NCI-H1417 (cell line): ENCODE measurements at regions not wholly inside any gene's neighbourhood (a gene's known extent, or its start where the extent isn't known, plus 50 kb on each side); places are given as distances from the start of the nearest gene placed in this dataset.
"Not testable (repeated sequence)": the region's sequence is repeated elsewhere in the genome, so short reads cannot be mapped to it uniquely, and the experiment has no call there.

Experiments used
- DNase-seq, 3 experiments: peaks; one replicate each; lab custom pipeline; 2025; lab: John Stamatoyannopoulos, UW

DNA sequence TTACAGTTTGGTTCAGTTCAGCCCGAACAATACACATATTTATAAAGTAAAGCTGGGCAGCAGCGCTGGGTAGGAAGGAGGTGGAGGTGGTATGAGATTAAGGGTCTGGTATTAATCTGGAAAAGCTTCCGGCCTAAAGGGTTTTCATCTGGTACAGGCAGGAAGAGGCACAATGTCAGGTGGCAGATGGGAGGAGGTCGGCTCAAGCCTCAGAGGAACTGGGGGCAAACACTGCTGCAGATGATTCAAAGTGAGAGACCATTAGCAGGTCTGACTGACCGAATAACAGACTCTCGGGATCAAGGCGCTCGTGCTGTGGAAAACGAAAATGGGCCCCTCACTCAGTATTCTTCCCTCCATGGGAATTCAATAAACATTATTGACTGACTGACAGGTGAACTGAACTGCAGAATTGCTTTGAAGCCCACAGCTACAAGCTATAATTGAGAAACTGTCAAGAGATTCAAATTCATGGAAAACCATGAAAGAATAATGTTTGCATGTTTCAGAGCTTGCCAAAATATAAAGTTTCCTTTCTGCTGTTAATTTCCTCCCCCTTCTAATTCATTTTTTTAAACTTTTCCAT, 75.3 kb downstream of the TMEM167A start:
- DNase-seq = no peak

DNA sequence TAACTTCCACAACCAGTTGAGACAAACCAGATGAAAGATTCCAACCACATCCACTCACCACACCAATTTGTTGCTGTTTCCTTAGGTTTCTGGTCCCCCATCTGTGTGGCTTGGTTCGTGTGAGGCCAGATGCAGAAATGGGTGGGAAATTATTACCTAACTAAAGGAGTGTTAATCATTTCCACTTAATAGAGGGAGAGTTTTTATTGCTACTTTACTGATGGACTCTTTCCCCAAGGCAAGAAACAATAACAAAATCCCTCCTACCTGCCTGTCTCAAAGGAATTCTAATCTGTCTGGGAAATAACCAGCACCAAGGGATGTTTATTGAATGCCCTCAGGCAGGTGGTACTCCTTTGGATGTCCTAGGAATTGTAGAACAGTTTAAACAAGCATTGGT, 76.3 kb downstream of the TMEM167A start:
- peak in 2 of 3 experiments; percentile 11 to 58 for DNase-seq

- peak in 1 of 3 experiments; percentile 56 for DNase-seq
Measured at GRCh38 chr5:83000428-83000827, 76.8 kb downstream of the TMEM167A start.

DNA sequence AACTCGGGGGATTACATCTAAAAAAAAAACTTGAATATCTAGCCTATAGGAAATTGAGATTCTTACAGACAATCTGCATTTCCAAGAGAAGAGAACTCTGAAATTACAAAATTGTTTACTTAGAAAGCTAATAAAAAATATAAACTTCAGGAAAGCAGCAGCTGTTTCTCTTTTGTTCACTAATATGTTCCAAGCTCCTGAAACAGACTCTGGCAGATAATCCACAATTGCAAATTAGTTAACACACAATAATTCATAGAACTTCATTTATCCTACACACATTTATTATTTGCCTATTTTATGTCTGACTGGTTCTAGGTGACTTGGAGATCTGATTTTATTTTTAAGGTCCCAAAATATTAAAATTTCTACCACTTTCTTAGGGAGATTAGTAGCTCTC, 83.8 kb downstream of the TMEM167A start:
- DNase-seq = no peak

GRCh38 chr5:82992646-82993045, 84.5 kb downstream of the TMEM167A start:
- no peak for DNase-seq

- DNase-seq = peak; percentile 7 to 65 (median 61)
Measured at GRCh38 chr5:82991678-82992323, 85.4 kb downstream of the TMEM167A start.

DNA sequence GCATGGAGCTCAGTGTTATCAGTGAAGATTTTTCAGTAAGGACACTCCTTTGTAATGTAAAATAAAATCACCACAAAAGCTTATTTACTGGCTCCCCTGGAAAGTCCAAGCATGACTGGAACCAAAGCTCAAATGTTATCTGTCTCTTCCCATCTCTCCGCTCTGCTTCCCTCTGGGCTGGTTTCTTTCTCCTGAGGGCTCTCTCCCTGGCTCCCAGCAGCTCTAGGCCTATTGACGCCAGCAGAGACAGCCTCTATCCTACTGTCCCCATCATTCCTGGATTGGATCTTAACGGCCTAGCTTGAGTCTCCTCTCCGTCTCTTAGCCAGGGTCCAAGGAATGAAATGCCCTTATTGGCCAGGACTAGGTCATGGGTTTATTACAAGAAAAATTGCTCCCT, 86.1 kb downstream of the TMEM167A start:
- DNase-seq = peak in 1 of 3 experiments; percentile 3

DNA sequence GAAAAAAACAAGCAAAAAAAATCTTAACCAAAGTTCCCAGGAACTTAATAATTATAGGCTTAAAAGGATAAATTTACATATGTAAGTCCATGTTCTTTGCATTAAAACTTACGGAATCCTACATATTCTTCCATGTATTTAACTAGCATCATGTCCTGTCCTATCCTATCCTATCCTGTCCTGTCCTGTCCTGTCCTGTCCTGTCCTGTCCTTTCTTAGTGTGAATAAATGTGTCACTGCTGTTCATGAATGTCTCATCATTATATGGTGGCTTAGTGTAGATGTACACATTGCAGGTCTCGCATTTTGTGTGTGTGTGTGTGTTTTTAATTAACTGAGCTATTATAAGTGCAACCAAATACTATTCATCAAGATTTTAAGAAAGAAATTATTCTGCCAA, 90.0 kb downstream of the TMEM167A start:
- no peak for DNase-seq

- DNase-seq = peak; percentile 29 to 92 (median 91)
Measured at GRCh38 chr5:82986404-82986803, 90.8 kb downstream of the TMEM167A start.

DNA sequence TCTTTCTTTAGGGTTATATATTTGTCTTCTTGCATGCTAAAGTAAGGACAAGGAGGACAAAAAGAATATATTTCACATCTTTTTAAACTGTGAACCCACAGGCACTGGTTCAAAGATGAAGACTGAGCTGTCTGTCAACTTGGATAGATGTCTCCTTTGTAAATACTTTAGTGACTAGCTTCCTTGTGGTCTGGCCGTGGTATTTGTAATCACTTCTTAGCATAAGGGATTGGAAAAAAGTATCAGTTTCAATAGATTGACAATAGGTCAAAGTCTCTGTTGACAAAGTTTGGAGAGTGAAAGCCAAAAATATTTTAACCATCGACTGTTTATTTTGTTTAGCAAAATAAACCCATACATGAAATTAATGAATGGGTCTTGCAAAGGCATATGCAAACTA, 91.4 kb downstream of the TMEM167A start:
- peak in 1 of 3 experiments; percentile 43 for DNase-seq

GRCh38 chr5:82984786-82985735, 92.1 kb downstream of the TMEM167A start:
- peak in 2 of 3 experiments; percentile 45 to 49 for DNase-seq

- no peak for DNase-seq
Measured at GRCh38 chr5:82982846-82983245, 94.3 kb downstream of the TMEM167A start.

- not testable (repeated sequence) for DNase-seq
Measured at GRCh38 chr5:82976887-82977286, 100.3 kb downstream of the TMEM167A start.

GRCh38 chr5:82975812-82976211, 101.4 kb downstream of the TMEM167A start:
- DNase-seq = no peak

GRCh38 chr5:82975396-82975795, 101.8 kb downstream of the TMEM167A start:
- no peak for DNase-seq

- not testable (repeated sequence) for DNase-seq
Measured at GRCh38 chr5:82974346-82974745, 102.8 kb downstream of the TMEM167A start.

- DNase-seq = no peak
Measured at GRCh38 chr5:82971901-82972300, 105.3 kb downstream of the TMEM167A start.

DNA sequence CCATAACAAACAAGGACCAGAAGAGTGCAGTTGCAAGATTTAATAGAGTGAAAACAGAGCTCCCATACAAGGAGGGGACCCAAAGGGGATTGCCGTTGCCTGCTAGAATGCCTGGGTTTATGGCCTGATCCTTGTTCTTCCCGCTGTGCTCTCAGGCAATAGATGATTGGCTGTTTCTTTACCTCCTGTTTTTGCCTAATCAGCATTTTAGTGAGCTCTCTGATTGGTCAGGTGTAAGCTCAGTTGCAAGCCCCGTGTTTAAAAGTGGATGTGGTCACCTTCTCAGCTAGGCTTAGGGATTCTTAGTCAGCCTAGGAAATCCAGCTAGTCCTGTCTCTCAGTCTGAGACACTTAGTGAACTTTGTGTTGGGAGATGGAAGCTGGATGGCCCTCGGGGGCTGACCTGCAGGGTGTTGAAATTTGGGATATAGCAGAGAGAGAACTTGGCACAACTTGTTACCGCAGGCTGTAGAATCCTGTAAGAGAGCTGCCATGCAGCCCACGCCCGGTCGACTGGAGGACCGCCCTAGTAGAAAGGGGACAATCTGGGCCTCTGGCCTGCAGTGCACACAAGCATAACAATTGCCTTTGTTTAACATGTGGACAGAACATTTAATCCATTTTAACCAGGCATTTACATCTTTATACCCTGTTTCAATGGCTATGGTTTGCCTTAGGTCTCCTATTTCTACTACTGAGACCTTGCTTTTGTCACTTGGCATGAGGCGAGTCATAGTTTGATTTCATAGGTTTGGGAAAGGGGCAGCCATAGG, 106.0 kb downstream of the TMEM167A start:
- DNase-seq = not testable (repeated sequence)

DNA sequence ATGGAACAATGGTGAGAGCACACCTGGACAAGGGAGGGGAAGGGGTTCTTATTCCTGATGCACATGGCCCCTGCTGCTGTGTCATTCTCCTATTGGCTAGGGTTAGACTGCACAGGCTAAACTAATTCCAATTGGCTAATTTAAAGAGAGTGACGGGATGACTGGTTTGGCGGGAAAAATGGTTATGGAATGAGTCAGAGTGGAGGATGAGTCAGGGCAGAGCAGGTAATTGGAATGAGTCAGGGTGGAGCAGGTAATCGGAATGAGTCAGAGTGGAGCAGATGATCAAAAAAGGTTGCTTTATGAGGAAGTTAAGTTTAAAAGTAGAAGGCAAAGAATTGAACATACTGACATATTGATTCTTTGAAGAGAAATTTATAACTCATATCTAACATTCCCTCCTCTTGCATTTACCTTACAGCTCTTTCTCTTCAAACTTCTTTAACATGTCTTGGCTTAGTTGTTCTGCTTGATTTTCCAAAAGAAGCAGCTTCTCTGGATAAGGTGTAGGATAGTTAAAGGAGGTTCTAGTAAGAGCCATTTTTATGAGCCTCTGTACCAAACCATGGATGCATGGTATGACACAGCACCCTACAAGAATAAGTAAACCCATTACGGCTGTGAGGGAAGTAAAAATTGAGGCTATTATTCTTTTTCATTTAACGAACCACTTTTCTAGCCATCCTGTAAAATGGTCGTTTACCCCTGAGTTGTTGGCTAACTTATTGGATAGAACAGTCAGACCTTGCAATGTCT, 107.8 kb downstream of the TMEM167A start:
- DNase-seq = not testable (repeated sequence)

DNA sequence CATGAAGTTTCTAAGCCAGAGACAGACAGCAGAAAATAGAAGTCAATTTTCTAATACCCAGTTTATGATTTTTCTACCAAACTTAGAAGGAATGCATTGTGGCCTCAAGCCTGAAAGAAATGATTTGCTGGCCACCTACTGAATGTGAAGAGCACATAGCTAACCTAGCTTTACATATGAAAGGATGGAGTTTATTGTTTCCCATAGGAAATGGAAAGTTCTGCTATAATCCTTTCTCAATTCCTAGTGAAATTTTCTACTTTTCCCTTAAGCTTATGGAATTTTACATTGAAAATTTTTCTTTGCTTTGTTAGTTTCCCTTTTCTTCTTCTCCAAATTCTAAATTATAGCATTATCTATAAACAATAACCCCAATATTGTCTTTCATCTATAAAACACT, 110.1 kb downstream of the TMEM167A start:
- no peak for DNase-seq

GRCh38 chr5:82959466-82959865, 117.7 kb downstream of the TMEM167A start:
- DNase-seq = no peak
